CD4-positive, alpha-beta T cell treated with Interleukin-21 for 1 hour (primary cell): ENCODE measurements at regions not wholly inside any gene's neighbourhood (a gene's known extent, or its start where the extent isn't known, plus 50 kb on each side); places are given as distances from the start of the nearest gene placed in this dataset.

ENCODE experiments used
- DNase-seq: peaks from one replicate; pipeline ENCODE4 v3.0.0-alpha.2; 2020

DNA sequence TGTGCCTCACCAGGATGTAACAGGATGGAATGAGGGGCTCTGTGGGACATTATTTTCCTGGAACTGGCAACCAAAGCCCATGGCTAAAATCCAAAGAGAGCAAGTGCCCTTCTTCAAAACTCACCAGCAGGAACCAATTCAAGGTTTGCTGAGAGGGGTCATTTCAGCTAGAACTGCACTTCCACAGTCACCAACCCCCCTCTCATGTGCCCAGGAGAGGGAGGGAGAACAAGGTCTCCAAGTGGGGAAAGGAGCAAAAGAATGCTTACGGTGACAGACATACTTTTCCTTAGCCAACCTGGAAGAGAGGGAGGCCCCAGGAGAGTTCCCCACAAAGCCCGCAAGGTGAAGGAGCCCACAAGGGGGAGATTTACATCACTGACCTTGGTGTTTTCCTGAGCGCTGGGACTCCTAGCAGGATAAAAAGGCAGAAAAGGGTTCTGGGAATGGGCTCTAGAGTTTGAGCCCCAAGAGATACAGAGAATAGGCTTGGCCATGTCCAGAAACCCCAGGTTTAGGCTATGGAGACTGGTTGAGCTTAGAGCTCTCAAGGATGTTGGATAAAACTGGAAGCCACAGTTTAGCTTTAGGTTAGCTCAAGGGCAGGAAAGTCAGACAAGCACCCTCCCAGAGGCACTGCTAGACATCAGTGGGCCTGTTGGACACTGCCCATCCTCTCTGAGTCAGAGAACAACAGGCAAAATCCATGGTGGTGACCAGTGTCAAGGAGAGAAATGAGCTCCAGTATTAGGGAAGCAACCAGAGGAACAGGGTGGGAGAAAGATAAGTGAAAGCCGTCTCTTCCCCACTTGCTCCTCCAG is 63.9 kb upstream of the GHITM start:
- DNase-seq = no peak

DNA sequence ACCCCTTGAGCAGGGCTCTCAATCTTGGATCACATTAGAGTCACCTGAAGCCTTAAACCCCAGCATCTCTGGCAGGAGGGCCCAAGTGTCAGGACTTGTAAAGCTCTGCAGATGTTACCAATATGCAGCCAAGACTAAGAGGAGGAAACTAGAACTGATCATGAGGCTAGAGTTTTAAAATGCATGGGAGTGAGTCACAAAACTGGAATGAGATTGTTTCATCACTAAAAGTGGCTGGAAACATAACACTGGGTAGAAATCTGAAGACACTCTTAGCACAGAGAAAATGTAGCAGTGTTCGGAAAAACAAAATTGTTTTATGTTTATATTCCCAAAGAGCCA is 63.3 kb upstream of the GHITM start:
- DNase-seq = no peak

DNA sequence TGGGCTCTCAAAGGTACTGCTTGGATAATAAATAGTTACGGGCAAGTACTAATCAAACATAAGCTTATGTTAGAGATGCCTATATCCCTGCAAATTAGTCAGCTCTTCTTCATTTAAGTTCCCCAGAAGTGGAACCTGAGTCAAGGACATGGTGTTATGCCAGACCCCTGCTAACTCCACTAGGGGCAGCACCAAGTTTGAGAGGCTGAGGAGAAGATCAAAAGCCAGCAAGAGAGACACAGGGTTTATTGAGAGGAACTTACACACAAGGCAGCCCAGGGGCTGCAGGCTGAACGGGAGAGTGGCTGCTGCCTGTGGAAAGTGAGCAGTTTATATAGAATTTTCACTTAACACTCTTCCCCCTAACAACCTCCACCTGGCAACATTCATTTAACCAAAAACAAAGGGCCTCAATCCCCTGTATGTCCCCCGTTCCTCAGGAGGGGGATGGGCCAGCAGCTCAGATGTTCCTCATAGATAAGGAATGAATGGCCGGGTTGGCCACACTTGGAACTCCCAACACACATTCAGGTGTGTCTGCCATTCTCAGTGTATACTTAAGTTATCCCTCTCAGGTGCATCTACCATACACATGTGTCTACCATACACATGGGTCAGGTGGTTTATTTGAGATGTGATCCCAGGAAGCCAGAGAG is 62.6 kb upstream of the GHITM start:
- no peak for DNase-seq

DNA sequence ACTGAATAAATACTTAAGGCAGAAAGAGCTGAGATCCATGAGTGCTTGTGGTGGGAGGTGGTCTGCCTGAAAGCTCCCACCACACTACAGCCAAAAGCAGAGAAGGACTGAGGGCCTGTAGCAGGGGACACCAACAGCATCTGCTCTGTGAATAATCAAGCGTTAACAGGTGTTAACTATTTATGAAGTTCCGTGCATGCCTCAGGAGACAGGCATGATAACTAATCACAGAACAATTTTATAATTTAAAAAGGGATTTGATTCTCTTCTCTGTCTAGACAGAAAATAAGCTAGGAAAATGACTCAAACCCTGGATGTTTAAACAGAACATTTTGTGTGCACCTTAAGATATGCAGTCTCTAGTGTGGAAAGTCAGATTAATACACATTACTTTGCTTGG is 61.5 kb upstream of the GHITM start:
- DNase-seq = no peak

DNA sequence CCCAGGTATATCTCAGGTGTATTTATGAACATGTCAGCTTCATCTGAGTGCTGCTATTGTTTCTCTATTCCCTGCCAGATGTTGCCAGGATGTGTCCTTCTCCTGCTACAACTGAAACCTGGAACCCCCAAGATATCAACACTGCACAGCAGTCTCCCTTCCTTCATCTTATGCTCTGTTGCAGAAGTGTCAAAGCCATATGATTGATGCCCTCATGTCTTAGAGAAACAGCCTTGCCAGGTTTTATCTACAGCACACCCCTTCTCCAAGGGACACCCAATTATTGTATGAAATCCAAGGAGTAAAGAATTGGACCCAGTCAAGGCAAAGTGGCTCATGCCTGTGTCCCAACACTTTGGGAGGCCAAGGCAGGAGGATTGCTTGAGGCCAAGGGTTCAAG is 60.5 kb upstream of the GHITM start:
- no peak for DNase-seq

DNA sequence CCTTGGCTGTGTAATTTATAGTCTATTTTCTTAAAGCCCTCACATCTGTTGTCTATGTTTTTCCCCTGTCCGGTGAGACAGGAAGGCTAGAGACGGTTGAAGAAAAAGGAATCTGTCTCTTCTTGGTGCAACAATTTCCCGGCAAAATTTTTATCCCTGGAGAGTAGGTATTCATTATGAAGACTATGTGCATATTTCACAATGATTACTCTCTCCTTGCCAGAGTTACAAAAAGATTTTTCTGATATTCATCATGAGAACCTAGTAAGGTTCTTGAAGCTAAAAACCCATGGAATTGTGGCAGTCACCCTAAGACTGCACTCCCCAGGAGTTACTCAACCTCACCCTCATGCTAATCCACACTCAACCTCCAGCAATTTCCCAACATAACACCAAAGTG is 55.0 kb upstream of the GHITM start:
- no peak for DNase-seq

DNA sequence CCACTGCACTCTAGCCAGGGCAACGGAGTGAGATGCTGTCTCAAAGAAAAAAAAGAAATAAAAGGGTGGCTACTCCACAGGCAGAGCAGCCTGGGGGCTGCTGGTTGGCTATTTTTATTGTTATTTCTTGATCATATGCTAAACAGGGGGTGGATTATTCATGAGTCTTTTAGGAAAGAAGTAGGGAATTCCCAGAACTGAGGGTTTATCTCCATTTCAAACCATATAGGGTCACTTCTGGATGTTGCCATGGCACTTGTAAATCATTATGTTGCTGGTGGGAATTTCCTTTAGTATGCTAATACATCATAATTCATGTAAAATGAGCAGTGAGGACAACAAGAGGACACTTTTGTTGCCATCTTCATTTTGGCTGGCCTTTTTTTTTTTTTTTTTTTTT is 52.1 kb upstream of the GHITM start:
- no peak for DNase-seq

DNA sequence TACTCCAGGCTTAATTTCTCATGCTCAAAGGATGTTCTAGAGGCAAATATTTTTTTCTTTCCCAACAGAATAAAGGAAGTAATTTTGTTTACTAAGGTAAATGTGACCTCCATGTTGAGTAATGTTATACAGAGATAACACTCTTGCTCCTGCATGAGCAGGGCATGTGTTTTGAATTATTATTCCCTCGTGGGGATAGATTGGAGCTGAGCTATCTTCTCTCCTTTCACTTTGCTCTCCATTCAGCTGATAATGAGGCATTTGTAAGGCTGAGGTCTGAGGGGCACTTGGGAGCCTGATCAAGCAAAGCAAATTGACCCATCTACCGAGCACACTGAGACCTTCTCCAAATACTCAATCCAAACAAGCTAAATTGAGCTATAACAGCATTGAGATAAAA is 50.7 kb upstream of the GHITM start:
- DNase-seq = no peak

DNA sequence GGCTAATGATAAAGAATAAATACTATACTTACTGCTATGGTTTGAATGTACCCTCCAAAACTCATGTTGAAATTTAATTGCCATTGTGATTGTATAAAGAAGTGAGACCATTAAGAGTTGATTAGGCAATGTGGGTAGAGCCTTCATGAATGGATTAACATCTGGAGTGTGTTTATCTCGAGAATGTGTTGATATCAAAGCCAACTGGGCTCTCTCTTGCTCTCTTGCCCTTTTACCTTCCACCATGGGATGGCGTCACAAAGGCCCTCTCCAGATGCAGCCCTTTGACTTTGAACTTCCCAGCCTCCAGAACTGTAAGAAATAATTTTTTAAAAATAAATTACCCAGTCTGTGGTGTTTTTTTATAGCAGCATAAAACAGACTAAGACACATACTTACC is 50.1 kb upstream of the GHITM start:
- DNase-seq = no peak
